HG03025 (cell line): ENCODE measurements at regions not wholly inside any gene's neighbourhood (a gene's known extent, or its start where the extent isn't known, plus 50 kb on each side); places are given as distances from the start of the nearest gene placed in this dataset.
"Not testable (repeated sequence)": the region's sequence is repeated elsewhere in the genome, so short reads cannot be mapped to it uniquely, and the experiment has no call there.

ENCODE experiments used
- ATAC-seq: cut with Tn5 transposase; IDR thresholded peaks from one replicate; pipeline ENCODE4 v1.9.1; 2021; ENCODE audit warnings: mild to moderate bottlenecking, moderate library complexity; ENCODE audit not compliant: unreplicated experiment, low FRiP score

GRCh38 chr6:68038815-68039408 lies 596.2 kb upstream of the ADGRB3 start:
- ATAC-seq, result no peak

DNA sequence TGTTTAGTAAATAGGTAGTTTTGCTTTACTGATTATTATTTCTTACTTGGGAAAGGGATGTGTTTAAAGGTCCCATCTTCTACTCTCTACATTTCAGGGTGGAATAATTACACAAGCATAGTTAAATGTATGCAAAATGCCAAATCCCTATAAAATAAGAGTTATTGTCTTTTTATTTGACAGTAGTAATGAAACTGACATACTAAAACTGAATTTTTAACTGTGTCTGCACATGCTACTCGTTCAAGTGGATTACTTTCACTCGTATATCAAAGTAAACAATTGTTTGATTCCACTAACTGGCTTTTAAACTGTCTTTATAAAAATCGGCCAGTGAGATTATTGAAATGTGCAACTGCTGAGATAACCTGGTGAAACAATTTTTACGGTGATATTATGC lies 602.9 kb upstream of the ADGRB3 start:
- ATAC-seq, result no peak

DNA sequence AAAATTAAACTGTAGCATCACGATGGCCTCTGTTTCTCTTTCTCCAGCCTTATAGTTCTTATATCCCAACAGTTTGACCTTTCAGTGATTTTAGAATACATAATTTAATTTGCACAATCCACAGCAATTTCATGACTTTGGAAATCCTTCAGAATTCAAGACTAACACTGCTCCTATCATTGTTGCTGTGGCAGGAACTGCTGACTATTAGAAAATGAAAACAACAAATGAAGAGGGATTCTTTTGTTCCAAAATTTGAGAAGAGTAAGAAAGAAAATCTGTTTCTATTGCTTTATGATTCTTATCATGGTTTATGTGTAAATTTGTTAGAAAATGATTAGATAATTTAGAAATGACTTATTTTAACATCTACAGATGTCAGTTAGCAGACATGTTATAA lies 604.0 kb upstream of the ADGRB3 start:
- ATAC-seq, result no peak

DNA sequence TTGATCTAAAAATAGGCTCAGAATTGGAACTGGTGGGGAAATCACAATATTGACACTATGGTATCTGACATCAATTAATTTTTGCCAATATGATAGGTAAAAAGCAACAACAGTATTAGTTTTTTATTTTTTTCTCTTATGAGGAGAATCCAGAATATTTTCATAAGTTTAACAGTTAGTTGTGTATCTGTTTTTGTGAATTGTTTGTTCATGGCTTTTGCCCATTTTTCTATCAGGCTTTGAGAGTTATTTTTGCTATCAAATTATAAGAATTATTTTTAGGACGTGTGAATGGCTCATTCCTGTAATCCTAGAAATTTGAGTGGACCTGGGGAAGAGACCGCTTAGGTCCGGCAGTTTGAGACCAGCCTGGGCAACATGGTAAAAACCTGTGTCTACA lies 608.6 kb upstream of the ADGRB3 start:
- ATAC-seq, result no peak

- ATAC-seq, result no peak
Measured at GRCh38 chr6:68025764-68026163, 609.3 kb upstream of the ADGRB3 start.

DNA sequence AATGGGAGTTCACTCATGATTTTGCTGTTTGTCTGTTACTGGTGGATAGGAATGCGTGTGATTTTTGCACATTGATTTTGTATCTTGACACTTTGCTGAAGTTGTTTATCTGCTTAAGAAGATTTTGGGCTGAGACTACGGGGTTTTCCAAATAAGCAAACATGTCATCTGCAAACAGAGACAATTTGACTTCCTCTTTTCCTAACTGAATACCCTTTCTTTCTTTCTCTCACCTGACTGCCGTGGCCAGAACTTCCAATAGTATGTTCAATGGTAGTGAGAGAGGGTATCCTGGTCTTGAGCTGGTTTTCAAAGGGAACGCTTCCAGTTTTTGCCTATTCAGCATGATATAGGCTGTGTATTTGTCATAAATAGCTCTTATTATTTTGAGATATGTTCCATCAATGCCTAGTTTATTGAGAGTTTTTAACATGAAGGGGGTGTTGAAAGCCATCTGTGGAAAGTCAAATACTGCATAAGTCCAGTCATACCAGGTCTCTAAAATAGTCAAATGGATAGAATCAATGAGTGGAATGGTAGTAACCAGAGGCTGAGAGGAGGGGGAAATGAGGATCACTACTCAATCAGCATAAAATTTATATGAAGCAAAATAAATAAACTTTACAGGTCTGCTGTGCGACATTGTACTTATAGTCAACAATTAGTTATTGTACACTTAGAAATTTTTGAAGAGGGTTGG lies 610.4 kb upstream of the ADGRB3 start:
- no peak for ATAC-seq

DNA sequence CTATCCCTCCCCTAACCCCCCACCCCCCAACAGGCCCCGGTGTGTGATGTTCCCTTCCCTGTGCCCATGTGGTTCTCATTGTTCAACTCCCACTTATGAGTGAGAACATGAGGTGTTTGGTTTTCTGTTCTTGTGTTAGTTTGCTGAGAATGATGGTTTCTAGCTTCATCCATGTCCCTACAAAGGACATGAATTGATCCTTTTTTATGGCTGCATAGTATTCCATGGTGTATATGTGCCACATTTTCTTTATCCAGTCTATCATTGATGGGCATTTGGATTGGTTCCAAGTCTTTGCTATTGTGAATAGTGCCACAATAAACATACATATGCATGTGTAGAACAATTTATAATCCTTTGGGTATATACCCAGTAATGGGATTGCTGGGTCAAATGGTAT lies 612.1 kb upstream of the ADGRB3 start:
- ATAC-seq, result not testable (repeated sequence)

DNA sequence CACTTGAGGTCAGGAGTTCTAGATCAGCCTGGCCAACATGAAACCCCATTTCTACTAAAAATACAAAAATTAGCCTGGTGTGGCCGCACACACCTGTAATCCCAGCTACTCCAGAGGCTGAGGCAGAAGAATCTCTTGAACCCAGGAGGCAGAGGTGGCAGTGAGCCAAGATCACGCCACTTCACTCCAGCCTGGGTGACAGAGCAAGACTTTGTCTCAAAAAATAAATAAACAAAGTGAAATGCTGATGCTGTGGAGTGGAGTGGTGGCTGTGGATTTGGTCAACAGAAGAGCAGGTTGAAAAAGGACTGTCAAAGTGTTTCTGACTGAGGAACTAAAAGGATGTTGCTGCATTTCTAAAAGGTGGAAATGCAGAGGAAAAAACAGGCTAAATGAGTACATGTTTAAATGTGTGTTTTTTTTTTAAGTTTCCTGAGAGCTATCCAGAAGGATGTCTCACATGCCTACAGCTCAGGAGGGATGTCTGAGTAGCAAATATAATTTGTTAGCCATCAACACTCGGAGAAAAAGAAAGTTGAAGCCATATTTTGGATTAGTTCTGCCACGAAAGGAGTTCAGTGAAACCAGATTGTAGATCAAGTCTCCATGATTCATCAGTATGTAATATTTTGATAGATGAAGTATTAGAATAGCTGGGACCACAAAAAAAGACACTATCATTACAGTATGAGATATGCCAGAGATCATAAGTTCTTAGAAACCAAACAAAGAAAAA lies 621.1 kb upstream of the ADGRB3 start:
- no peak for ATAC-seq

DNA sequence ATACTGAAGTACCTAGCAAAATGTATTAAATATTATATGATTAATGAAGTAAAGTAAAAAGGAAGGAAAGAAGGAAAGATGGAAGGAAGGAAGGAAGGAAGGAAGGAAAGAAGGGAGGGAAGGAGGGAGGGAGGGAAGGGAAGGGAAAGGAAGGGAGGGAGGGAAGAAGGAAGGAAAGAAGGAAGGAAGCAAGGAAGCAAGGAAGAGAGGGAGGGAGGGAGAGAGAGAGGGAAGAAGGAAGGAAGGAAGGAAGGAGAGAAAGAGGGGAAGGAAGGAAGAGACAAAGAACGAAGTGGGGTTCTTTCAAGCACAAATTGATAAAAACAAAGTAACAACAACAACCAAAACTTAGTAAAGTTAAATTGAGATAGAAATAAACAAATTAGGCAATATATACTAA lies 622.3 kb upstream of the ADGRB3 start:
- ATAC-seq, result no peak

DNA sequence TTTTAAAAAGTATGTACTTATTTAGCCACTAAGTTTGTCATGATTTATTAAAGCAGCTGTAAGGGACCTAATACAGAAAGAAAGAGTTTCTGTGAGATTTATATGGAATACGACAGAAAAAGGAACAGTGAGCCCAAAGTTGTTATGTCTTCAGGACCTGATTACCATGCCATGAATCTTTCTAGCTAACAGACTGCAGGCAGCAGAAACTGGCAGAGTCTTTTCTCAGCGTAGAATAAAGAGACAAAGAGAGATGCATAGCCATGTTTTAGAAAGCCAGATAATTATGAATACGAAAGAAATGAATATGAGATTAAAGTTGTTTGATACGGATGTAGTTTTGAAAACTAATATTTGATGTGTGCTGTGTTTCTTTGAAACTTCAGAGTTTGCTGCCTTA lies 624.1 kb upstream of the ADGRB3 start:
- no peak for ATAC-seq

DNA sequence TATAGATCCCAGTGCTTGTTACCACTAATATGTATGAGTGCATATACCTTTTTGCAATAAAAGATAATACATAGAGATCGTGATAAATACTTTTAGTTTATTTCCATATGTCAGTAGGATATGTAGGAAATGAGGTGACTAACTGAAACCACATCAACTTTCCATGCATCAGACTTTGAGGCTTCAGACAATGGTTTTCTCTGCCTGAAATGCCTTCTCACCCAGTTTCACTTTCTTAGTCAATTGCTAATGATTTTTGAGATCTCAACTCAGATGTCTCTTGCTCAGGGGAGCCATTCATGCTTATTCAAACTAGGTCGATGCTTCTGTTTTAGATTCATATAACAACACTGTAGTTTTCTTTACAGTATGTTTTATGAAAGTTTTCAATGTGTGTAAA lies 626.6 kb upstream of the ADGRB3 start:
- ATAC-seq, result peak; percentile 55

DNA sequence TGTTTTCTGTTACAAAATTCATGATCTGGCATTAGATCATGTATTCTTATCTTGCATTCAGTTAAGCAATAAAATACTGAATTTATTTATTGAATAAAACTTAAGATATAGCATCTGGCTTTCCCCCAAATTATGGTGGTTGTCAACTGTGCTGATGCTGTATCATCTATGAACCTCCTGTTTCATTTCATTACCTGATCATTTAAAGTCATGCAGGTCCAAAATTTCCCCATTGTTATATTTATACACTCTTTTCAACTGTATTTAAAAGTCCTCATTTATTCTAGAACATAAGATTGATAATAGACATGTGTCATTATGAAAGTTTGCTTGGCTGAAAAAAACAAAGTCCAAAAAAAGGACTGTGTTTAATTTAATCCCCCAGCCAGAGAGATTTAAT lies 627.4 kb upstream of the ADGRB3 start:
- ATAC-seq, result no peak

GRCh38 chr6:67986694-67987232 lies 648.3 kb upstream of the ADGRB3 start:
- ATAC-seq, result no peak

DNA sequence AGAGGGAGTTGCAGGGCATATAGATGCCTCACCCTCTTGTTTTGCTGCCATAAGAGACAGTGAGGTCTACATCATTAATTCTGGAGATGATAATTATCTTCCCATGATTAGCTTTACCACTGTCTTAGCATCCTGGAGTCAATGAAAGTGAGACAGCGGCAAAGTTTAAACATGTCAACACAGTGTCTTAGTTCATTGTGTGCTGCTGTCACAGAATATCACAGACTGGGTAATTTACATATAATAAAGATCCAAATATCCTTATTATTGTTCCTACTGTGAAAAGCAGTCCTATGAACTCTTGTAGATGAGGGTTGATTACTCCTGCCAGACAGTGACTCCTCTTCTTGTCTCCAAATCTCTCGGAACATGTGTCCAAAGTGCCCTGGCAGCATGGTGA lies 658.6 kb upstream of the ADGRB3 start:
- no peak for ATAC-seq

GRCh38 chr6:67974931-67975330 lies 660.2 kb upstream of the ADGRB3 start:
- ATAC-seq, result no peak

DNA sequence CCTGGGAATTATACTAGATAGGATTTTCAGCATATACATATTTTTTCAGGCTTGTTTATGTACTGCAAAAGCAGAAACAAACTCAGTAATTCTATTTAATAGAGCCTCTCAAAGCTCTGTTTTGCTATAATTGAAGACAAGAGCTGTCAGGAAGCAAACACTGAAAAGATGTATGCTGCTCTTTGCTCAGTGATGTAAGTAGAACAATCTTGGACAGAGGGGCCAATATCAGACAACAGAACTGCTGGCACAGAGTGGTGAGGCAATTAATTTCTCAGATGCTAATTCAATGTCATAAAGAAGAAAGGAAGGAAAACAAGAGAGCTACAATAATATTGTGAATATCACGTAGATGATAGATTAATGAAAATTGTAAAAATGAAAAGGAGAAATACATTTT lies 663.3 kb upstream of the ADGRB3 start:
- ATAC-seq, result no peak

GRCh38 chr6:67966830-67967229 lies 668.3 kb upstream of the ADGRB3 start:
- ATAC-seq, result no peak

DNA sequence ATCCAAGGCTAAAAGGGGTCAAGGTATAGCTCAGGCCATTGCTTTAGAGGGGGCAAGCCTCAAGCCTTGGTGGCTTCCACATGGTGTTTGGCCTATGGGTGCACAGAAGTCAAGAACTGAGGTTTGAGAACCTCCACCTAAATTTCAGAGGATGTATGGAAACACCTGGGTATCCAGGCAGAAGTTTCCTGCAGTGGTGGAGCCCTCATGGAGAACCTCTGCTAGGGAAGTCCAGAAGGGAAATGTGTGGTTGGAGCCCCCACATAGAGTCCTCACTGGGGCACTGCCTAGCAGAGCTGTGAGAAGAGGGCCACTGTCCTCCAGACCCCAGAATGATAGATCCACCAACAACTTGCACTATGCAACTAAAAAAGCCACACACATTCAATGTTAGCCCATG lies 678.7 kb upstream of the ADGRB3 start:
- ATAC-seq, result no peak

DNA sequence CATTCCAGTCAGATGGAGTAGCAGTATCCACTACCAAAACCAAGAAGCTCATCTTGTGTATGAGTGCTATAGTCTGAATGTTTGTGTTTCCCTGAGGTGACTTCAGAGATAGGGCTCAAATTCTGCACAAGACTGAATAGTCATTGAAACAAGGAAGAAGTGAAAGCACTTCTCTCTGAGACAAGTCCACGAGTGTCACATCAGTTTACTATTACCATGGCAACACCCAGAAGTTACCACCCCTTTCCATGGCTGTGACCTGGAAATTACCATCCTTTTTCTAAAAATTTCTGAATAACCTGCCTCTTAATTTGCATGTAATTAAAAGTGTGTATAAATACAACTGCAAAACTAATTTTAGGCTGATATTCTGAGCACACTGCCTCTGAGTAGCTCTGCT lies 682.1 kb upstream of the ADGRB3 start:
- ATAC-seq, result no peak

- ATAC-seq, result no peak
Measured at GRCh38 chr6:67952121-67952520, 683.0 kb upstream of the ADGRB3 start.

GRCh38 chr6:67947762-67948161 lies 687.3 kb upstream of the ADGRB3 start:
- not testable (repeated sequence) for ATAC-seq
